Stimulated activated CD4-positive, alpha-beta T cell treated with anti-CD3 and anti-CD28 coated beads, Interleukin-4, amount 100 ng/mL, for 48 hours (primary cell): ENCODE measurements at regions not wholly inside any gene's neighbourhood (a gene's known extent, or its start where the extent isn't known, plus 50 kb on each side); places are given as distances from the start of the nearest gene placed in this dataset.

Experiments
- DNase-seq, 2 donors: peaks; one replicate each; pipeline ENCODE4 v3.0.0-alpha.2; 2020; ENCODE audit warnings: low read depth in 2 of 2

DNA sequence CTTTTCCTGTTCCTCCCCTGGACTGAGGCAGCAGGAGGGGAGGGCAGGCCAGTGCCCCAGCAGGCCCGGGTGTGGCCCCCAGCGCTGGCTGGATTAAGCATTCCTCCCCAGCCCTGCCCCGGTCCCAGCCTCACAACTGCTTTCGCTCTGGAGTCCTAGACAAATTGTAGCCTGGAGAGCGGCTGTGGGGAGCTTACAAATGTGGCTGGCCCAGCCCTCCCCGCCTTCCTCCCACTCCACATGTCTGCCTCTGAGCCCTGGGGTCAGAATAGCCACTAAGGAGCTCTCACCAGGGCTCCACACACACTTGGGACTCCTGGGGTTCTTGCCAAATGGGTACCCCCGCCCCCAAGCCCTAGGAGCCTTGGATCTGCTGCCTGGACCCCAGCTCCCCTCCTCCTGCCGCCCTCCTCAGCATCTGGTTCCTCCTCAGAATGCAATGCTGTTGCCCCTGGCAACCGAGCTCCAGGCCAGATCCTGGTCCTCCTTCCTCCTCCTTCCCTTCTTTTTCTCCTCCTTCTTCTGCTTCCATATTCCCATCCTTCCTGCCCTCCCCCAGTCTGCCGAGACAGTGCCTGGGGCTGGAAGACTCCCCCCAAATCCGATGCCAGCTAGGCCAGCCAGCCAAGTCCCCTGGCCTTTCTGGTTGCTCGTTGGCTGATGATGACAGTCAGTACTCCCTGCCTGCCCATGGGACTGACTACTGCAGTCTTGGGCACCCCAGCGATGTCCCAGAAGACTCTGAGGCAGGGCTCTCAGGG is 91.1 kb downstream of the LINGO1 start:
- no peak for DNase-seq

GRCh38 chr15:77540312-77541060 is 92.2 kb downstream of the LINGO1 start:
- no peak for DNase-seq

DNA sequence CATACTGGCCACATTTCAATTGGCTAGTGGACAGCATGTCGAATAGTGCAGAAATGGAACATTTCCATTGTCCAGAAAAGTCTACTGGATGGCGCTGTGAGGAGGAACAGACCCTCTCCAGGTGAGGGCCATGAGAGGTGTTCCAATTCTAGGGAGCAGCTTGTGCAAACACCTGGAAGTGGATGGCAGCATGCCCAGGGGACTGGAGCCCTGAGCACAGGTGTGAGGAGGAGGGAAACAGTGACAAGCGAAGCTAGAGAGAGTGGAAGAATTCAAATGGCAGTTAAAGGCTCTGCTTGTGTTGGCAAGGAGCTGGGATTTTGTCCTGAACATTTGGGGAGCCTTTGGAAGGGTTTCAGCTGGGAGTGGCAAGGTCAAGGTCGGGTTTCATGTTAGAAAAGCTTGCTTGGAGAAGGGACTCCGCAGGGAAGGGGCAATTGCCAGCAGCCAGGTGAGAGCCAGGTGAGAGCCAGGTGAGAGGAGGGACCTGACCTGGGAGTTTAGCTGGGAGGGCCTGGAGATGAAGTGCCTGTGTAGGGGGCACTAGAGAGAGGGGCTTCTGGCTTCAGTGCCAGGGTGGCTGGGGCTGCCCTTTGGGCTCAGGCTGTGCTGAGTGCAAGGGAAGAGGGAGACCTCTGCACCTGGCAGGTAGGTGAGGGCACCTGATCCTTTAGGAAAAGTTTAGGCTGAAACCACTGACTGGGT is 93.8 kb downstream of the LINGO1 start:
- DNase-seq = no peak

- no peak for DNase-seq
These were observed 94.7 kb downstream of the LINGO1 start for GRCh38 chr15:77538027-77538451.

- DNase-seq = no peak
These were observed 95.7 kb downstream of the LINGO1 start for GRCh38 chr15:77537006-77537405.

GRCh38 chr15:77535845-77536244 is 96.9 kb downstream of the LINGO1 start:
- no peak for DNase-seq
